HepG2 (cell line): ENCODE measurements at regions not wholly inside any gene's neighbourhood (a gene's known extent, or its start where the extent isn't known, plus 50 kb on each side); places are given as distances from the start of the nearest gene placed in this dataset.
A peak's percentile ranks its signal among the peaks of the same experiment; 100 is the strongest.

ENCODE experiments used
- ATAC-seq: fragments of 200-7000 bp; cut with Tn5 transposase; 3 replicates; pipeline ENCODE4 v1.9.1; 2020; ENCODE audit warnings: mild to moderate bottlenecking, moderate library complexity
- BruUV-seq: library from RNA; stranded (reverse); fragments of 400-500 nt; replicated peaks from 2 replicates; lab custom pipeline; 2021; lab: Mats Ljungman, UMichigan
- CTCF ChIA-PET: fragments of 300-600 bp; formaldehyde crosslinking; extraction: SDS; loops from one replicate; lab custom pipeline; 2021; ENCODE audit warnings: low total read pairs, inconsistent platforms, low intra/inter-chr PET ratio; lab: Yijun Ruan, JAX
- POLR2A ChIA-PET: fragments of 350-600 bp; sonication (Branson Sonifier 250); formaldehyde crosslinking; loops from one replicate; lab custom pipeline; 2020; ENCODE audit warnings: antibody characterized with exemption, inconsistent platforms; lab: Yijun Ruan, JAX
- DNase-seq: peaks from one replicate; pipeline ENCODE4 v3.0.0-alpha.2; 2015; ENCODE audit warnings: low spot score
- FAIRE-seq: peaks from 3 replicates; lab custom pipeline; 2011; peaks lifted over from hg19 to GRCh38; lab: Jason Lieb, UNC
- H2AFZ ChIP-seq: one replicate; pipeline ENCODE4 v1.6.1; 2011; ENCODE audit warnings: low read length, inconsistent platforms
- H3K27ac ChIP-seq: fragments of 300-600 bp; 3 replicates; pipeline ENCODE4 v1.8.0; 2011; ENCODE audit warnings: mixed run types, mild to moderate bottlenecking, mixed read lengths, low read length, inconsistent platforms; ENCODE audit not compliant: insufficient read depth; ENCODE audit errors: extremely low read length
- H3K27me3 ChIP-seq, 2 experiments: fragments of 200-600 bp in 1 of 2; 2 replicates in 1 of 2; 3 replicates in 1 of 2; pipeline versions ENCODE4 v1.6.0 to v1.8.0; 2011; ENCODE audit warnings: low read length in 2 of 2, mild to moderate bottlenecking in 2 of 2, moderate library complexity in 2 of 2, inconsistent platforms in 1 of 2; ENCODE audit not compliant: insufficient read depth in 2 of 2, control insufficient read depth in 1 of 2
- H3K36me3 ChIP-seq, 2 experiments: fragments of 200-600 bp in 1 of 2; replicated peaks in 1 of 2; 2 replicates in 1 of 2; 3 replicates in 1 of 2; pipeline versions ENCODE4 v1.5.1 to v1.8.0; 2011; ENCODE audit warnings: low read length in 2 of 2, inconsistent platforms in 1 of 2; ENCODE audit not compliant: insufficient read depth in 2 of 2, control insufficient read depth in 1 of 2
- H3K4me1 ChIP-seq: 2 replicates; pipeline ENCODE4 v1.5.1; 2012; ENCODE audit warnings: low read length, inconsistent platforms; ENCODE audit not compliant: insufficient read depth
- H3K4me2 ChIP-seq: 2 replicates; pipeline ENCODE4 v1.6.0; 2011; ENCODE audit warnings: low read depth, low read length, inconsistent platforms
- H3K4me3 ChIP-seq, 3 experiments: fragments of 200-600 bp in 1 of 3; sonication (generic), shearing (Covaris generic) in 1 of 3; replicated peaks in 1 of 3; 2 replicates each; pipeline ENCODE4 v1.5.1; 2011 to 2016; ENCODE audit warnings: low read length in 3 of 3, inconsistent platforms in 2 of 3, low read depth in 2 of 3, mild to moderate bottlenecking in 2 of 3, control low read depth in 1 of 3, mixed read lengths in 1 of 3; ENCODE audit not compliant: insufficient read depth in 1 of 3
- H3K79me2 ChIP-seq: one replicate; pipeline ENCODE4 v1.6.1; 2011; ENCODE audit warnings: low read length, inconsistent platforms; ENCODE audit not compliant: insufficient read depth
- H3K9ac ChIP-seq: 2 replicates; pipeline ENCODE4 v1.6.0; 2011; ENCODE audit warnings: mild to moderate bottlenecking, low read depth, low read length, inconsistent platforms; ENCODE audit not compliant: insufficient read depth
- H3K9me3 ChIP-seq: 2 replicates; pipeline ENCODE4 v1.5.1; 2012; ENCODE audit warnings: mild to moderate bottlenecking, low read length
- H4K20me1 ChIP-seq: 2 replicates; pipeline ENCODE4 v1.6.0; 2011; ENCODE audit warnings: inconsistent platforms, mild to moderate bottlenecking, low read length, moderate library complexity; ENCODE audit not compliant: insufficient read depth
- CCDC6 ChIP-seq: sonication (generic); formaldehyde crosslinking; IDR thresholded peaks from 2 replicates; pipeline ENCODE4 v1.8.1; 2022; ENCODE audit warnings: mild to moderate bottlenecking, missing genetic modification reagents, moderate library complexity
- CREB1 ChIP-seq, 2 experiments: fragments of 450-650 bp in 1 of 2; IDR thresholded peaks; 2 replicates each; pipeline ENCODE4 v1.6.1; 2016 to 2017; ENCODE audit warnings: control low read depth in 1 of 2, mild to moderate bottlenecking in 1 of 2, missing compliant biosample characterization in 1 of 2, missing genetic modification characterization in 1 of 2
- GABPB1 ChIP-seq: IDR thresholded peaks from 2 replicates; pipeline ENCODE4 v1.6.1; 2016; ENCODE audit warnings: mild to moderate bottlenecking, missing genetic modification reagents, moderate library complexity, missing compliant biosample characterization
- HNF4A ChIP-seq: sonication (generic); formaldehyde crosslinking; IDR thresholded peaks from 2 replicates; pipeline ENCODE4 v1.4.0; 2020; ENCODE audit warnings: missing genetic modification reagents
- IRX3 ChIP-seq: sonication (generic); formaldehyde crosslinking; IDR thresholded peaks from 2 replicates; pipeline ENCODE4 v1.8.1; 2023; ENCODE audit warnings: mild to moderate bottlenecking, low read depth, missing genetic modification reagents, borderline replicate concordance
- MAZ ChIP-seq, 2 experiments: sonication (generic) in 1 of 2; formaldehyde crosslinking in 1 of 2; IDR thresholded peaks; 2 replicates each; pipeline versions ENCODE4 v1.5.0 to v1.6.1; 2012 to 2020; ENCODE audit warnings: low read depth in 2 of 2, mild to moderate bottlenecking in 2 of 2, borderline replicate concordance in 1 of 2, improper control_type of control experiment in 1 of 2, low read length in 1 of 2, missing genetic modification reagents in 1 of 2, moderate library complexity in 1 of 2
- MBD4 ChIP-seq: IDR thresholded peaks from 2 replicates; pipeline ENCODE4 v1.6.1; 2012; ENCODE audit warnings: low read length, inconsistent platforms, borderline replicate concordance
- NFYC ChIP-seq: IDR thresholded peaks from 2 replicates; pipeline ENCODE4 v1.6.1; 2016; ENCODE audit warnings: missing genetic modification reagents, missing compliant biosample characterization
- NRL ChIP-seq: sonication (generic); formaldehyde crosslinking; IDR thresholded peaks from 2 replicates; pipeline ENCODE4 v1.5.0; 2020; ENCODE audit warnings: missing genetic modification reagents, mild to moderate bottlenecking, moderate library complexity, borderline replicate concordance
- RNF2 ChIP-seq: fragments of 450-650 bp; conservative IDR thresholded peaks from 2 replicates; pipeline ENCODE4 v1.6.1; 2016; ENCODE audit warnings: low read depth
- RORA ChIP-seq: sonication (generic); formaldehyde crosslinking; IDR thresholded peaks from 2 replicates; pipeline ENCODE4 v1.5.0; 2020; ENCODE audit warnings: mild to moderate bottlenecking, missing genetic modification reagents, moderate library complexity
- ZBTB4 ChIP-seq: sonication (generic); formaldehyde crosslinking; IDR thresholded peaks from 2 replicates; pipeline ENCODE4 v1.4.0; 2020; ENCODE audit warnings: missing genetic modification reagents, mild to moderate bottlenecking, borderline replicate concordance
- ZNF331 ChIP-seq: sonication (generic); formaldehyde crosslinking; IDR thresholded peaks from 2 replicates; pipeline ENCODE4 v1.4.0; 2020; ENCODE audit warnings: missing genetic modification reagents
- ZNF468 ChIP-seq: sonication (generic); formaldehyde crosslinking; IDR thresholded peaks from 2 replicates; pipeline ENCODE4 v1.8.0; 2022; ENCODE audit warnings: mild to moderate bottlenecking, moderate library complexity, missing genetic modification reagents
- ZNF557 ChIP-seq: sonication (generic); formaldehyde crosslinking; IDR thresholded peaks from 2 replicates; pipeline ENCODE4 v1.4.0; 2020; ENCODE audit warnings: missing genetic modification reagents
- ZNF598 ChIP-seq: sonication (generic); formaldehyde crosslinking; IDR thresholded peaks from 2 replicates; pipeline ENCODE4 v1.5.1; 2020; ENCODE audit warnings: mild to moderate bottlenecking, missing genetic modification reagents, borderline replicate concordance
- ZNF616 ChIP-seq: sonication (generic); formaldehyde crosslinking; IDR thresholded peaks from 2 replicates; pipeline ENCODE4 v1.5.0; 2020; ENCODE audit warnings: low read depth, mild to moderate bottlenecking, missing genetic modification reagents
- ZNF780A ChIP-seq: sonication (generic); formaldehyde crosslinking; IDR thresholded peaks from 2 replicates; pipeline ENCODE4 v1.8.0; 2022; ENCODE audit warnings: mild to moderate bottlenecking, missing genetic modification reagents, moderate library complexity
- ZNF841 ChIP-seq: sonication (generic); formaldehyde crosslinking; IDR thresholded peaks from 2 replicates; pipeline ENCODE4 v1.8.1; 2023; ENCODE audit warnings: missing genetic modification reagents, borderline replicate concordance
- ZSCAN22 ChIP-seq: sonication (generic); formaldehyde crosslinking; IDR thresholded peaks from 2 replicates; pipeline ENCODE4 v1.4.0; 2020; ENCODE audit warnings: mild to moderate bottlenecking, missing genetic modification reagents
- WGBS: methylation state at CpG from one replicate; pipeline ENCODE4 v1.1.6; 2017; ENCODE audit warnings: low lambda C conversion rate; 5-methylcytosine and 5-hydroxymethylcytosine counted together
- in situ Hi-C: cut with HindIII; loops from 2 replicates; pipeline ENCODE4 v1.10.0; 2017; ENCODE audit warnings: low pct_unique_long_range_greater_than_20kb; ENCODE audit not compliant: extremely low pct_ligation_motif_present
- intact Hi-C: fragments of 100-400 bp; cut with micrococcal nuclease; formaldehyde crosslinking; loops from one replicate; pipeline ENCODE4 v1.10.0; 2022; ENCODE audit not compliant: unreplicated experiment
- TF ChIP-seq, protein P1 (sequence below): sonication (generic); formaldehyde crosslinking; IDR thresholded peaks from 2 replicates; pipeline ENCODE4 v1.4.0; 2020; ENCODE audit warnings: missing genetic modification reagents

DNA sequence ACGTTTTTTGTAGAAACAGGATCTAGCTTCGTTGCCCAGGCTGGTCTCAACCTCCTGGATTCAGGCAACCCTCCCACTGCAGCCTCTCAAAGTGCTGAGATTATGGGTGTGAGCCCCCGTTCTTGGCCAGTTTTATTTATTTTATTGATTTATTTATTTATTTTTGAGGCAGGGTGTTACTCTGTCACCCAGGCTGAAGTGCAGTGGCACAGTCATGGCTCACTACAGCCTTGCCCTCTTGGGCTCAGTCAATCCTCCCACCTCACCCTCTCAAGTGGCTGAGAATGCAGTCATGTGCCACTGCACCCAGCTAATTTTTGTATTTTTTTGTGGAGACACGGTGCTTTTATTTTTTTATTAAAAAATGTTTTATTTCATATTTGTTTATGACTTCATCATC is 79.9 kb upstream of the ATF7IP2 start:
- CTCF ChIA-PET: no interaction called here
- in situ Hi-C loops (no loop called here), intact Hi-C loops (no loop called here)
- POLR2A ChIA-PET: interaction anchor here (0.9 to 3.1 kb wide), 7 partner anchors 13 to 81 kb away, joined by 3 to 12 read pairs (median 4); partner anchors contain the start of gene ATF7IP2
- BruUV-seq: no TSS peak
- Histone ChIP-seq H4K20me1 (no peaks in the 10 kb centered on the region), H3K27ac (peak overlapping the region; percentile 74), H2AFZ (no peak overlapping the region), H3K4me1 (peaks cover 45% of the 10 kb centered on the region), H3K9me3 (no peaks in the 10 kb centered on the region), H3K27me3 (no peaks in the 10 kb centered on the region), H3K36me3 (no peaks in the 10 kb centered on the region), H3K4me2 (no peak overlapping the region), H3K9ac (no peak overlapping the region), H3K4me3 (no peak overlapping the region), H3K79me2 (no peaks in the 10 kb centered on the region)
- FAIRE-seq (no peak), ATAC-seq (peak; percentile 54), DNase-seq (no peak)
- 35% methylated on average over 4 of the region's 4 CpGs for WGBS
- no peak for TF ChIP-seq ZBTB4 (CRISPR knock-in tag)
- TF ChIP-seq, protein P1, sequence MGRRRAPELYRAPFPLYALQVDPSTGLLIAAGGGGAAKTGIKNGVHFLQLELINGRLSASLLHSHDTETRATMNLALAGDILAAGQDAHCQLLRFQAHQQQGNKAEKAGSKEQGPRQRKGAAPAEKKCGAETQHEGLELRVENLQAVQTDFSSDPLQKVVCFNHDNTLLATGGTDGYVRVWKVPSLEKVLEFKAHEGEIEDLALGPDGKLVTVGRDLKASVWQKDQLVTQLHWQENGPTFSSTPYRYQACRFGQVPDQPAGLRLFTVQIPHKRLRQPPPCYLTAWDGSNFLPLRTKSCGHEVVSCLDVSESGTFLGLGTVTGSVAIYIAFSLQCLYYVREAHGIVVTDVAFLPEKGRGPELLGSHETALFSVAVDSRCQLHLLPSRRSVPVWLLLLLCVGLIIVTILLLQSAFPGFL (CRISPR knock-in tag): no peak
- TF ChIP-seq ZNF557: no peak
- TF ChIP-seq HNF4A (CRISPR knock-in tag): peak; percentile 23; the same call in 1 of the 2 replicates
- no peak for TF ChIP-seq MAZ (IDR thresholded peaks at IDR 0.05; ENCODE audit: borderline replicate concordance, low read depth, low read length)
- TF ChIP-seq MAZ (CRISPR knock-in tag; IDR thresholded peaks at IDR 0.05; ENCODE audit: low read depth): no peak
- no peak for TF ChIP-seq NFYC (CRISPR knock-in tag)
- TF ChIP-seq RNF2: no peak
- TF ChIP-seq ZNF780A (CRISPR knock-in tag): no peak
- TF ChIP-seq ZSCAN22 (CRISPR knock-in tag): no peak
- no peak for TF ChIP-seq ZNF616 (CRISPR knock-in tag)
- TF ChIP-seq NRL: no peak
- TF ChIP-seq MBD4: no peak
- no peak for TF ChIP-seq ZNF841 (CRISPR knock-in tag)
- no peak for TF ChIP-seq ZNF468 (CRISPR knock-in tag)
- no peak for TF ChIP-seq CCDC6 (CRISPR knock-in tag)
- TF ChIP-seq IRX3 (CRISPR knock-in tag): no peak
- no peak for TF ChIP-seq ZNF598
- TF ChIP-seq GABPB1: no peak
- TF ChIP-seq RORA (CRISPR knock-in tag): 0 out of 2 replicates have a peak, but pooled peaks have one; percentile 54
- no peak for TF ChIP-seq ZNF331 (CRISPR knock-in tag)
- TF ChIP-seq CREB1 (IDR thresholded peaks at IDR 0.05): 0 out of 2 replicates have a peak, but pooled peaks have one; percentile 1
- no peak for TF ChIP-seq CREB1 (CRISPR knock-in tag; IDR thresholded peaks at IDR 0.05)
